ENCODE measurements at regions not wholly inside any gene's neighbourhood (a gene's known extent, or its start where the extent isn't known, plus 50 kb on each side); places are given as distances from the start of the nearest gene placed in this dataset.

GRCh38 chr6:103750603-103751002, 1109.1 kb downstream of the HACE1 start:
- TF ChIP-seq CTCF (IDR thresholded peaks at IDR 0.05; ENCODE audit: low read depth, low read length): no peak
- no peak overlapping the region for H3K4me3 ChIP-seq (ENCODE audit: low read depth, low read length)

- H3K4me3 ChIP-seq (ENCODE audit: low read depth, low read length): no peak overlapping the region
- no peak for TF ChIP-seq CTCF (IDR thresholded peaks at IDR 0.05; ENCODE audit: low read depth, low read length)
These were observed 1125.7 kb downstream of the HACE1 start for GRCh38 chr6:103734016-103734415.

- no peak for TF ChIP-seq CTCF (IDR thresholded peaks at IDR 0.05; ENCODE audit: low read depth, low read length)
These were observed 1130.1 kb downstream of the HACE1 start for GRCh38 chr6:103729658-103730057.

GRCh38 chr6:103723438-103724322, 1136.0 kb downstream of the HACE1 start:
- no peak overlapping the region for H3K4me3 ChIP-seq (ENCODE audit: low read depth, low read length)
- no peak for TF ChIP-seq CTCF (IDR thresholded peaks at IDR 0.05; ENCODE audit: low read depth, low read length)

More at GRCh38 chr6:103729658-103730057, 1130.1 kb downstream of the HACE1 start:
- H3K4me3 ChIP-seq (ENCODE audit: low read depth, low read length): no peak overlapping the region

- TF ChIP-seq CTCF (IDR thresholded peaks at IDR 0.05; ENCODE audit: low read depth, low read length): no peak
- H3K4me3 ChIP-seq (ENCODE audit: low read depth, low read length): no peak overlapping the region
These were observed 1137.0 kb downstream of the HACE1 start for GRCh38 chr6:103722683-103723082.

- H3K4me3 ChIP-seq (ENCODE audit: low read depth, low read length): no peak overlapping the region
These were observed 1137.8 kb downstream of the HACE1 start for GRCh38 chr6:103721923-103722322.

More at GRCh38 chr6:103721923-103722322, 1137.8 kb downstream of the HACE1 start:
- no peak for TF ChIP-seq CTCF (IDR thresholded peaks at IDR 0.05; ENCODE audit: low read depth, low read length)
